ENCODE measurements at regions not wholly inside any gene's neighbourhood (a gene's known extent, or its start where the extent isn't known, plus 50 kb on each side); places are given as distances from the start of the nearest gene placed in this dataset.
"Not testable (repeated sequence)": the region's sequence is repeated elsewhere in the genome, so short reads cannot be mapped to it uniquely, and the experiment has no call there.

- no peak for DNase-seq
Observed at GRCh38 chr7:91719008-91719407, 161.5 kb downstream of the MTERF1 start.

- DNase-seq, result no peak
Observed at GRCh38 chr7:91720260-91720937, 160.1 kb downstream of the MTERF1 start.

- no peak for DNase-seq
Observed at GRCh38 chr7:91722831-91723230, 157.7 kb downstream of the MTERF1 start.

- DNase-seq, result not testable (repeated sequence)
Observed at GRCh38 chr7:91729046-91729445, 151.5 kb downstream of the MTERF1 start.

GRCh38 chr7:91731976-91732375 lies 148.5 kb downstream of the MTERF1 start:
- no peak for DNase-seq

GRCh38 chr7:91749418-91749817 lies 131.1 kb downstream of the MTERF1 start:
- DNase-seq, result no peak

- no peak for DNase-seq
Observed at GRCh38 chr7:91750091-91750490, 130.4 kb downstream of the MTERF1 start.

- DNase-seq, result no peak
Observed at GRCh38 chr7:91752102-91752501, 128.4 kb downstream of the MTERF1 start.

- DNase-seq, result not testable (repeated sequence)
Observed at GRCh38 chr7:91754280-91754679, 126.2 kb downstream of the MTERF1 start.

- not testable (repeated sequence) for DNase-seq
Observed at GRCh38 chr7:91755121-91755520, 125.4 kb downstream of the MTERF1 start.

- DNase-seq, result no peak
Observed at GRCh38 chr7:91759205-91759863, 121.2 kb downstream of the MTERF1 start.

- no peak for DNase-seq
Observed at GRCh38 chr7:91767820-91768219, 112.7 kb downstream of the MTERF1 start.

- DNase-seq, result no peak
Observed at GRCh38 chr7:91771394-91771793, 109.1 kb downstream of the MTERF1 start.

- peak; percentile 19 to 78 for DNase-seq
Observed at GRCh38 chr7:91771921-91772815, 108.3 kb downstream of the MTERF1 start.

- DNase-seq, result no peak
Observed at GRCh38 chr7:91776171-91776570, 104.3 kb downstream of the MTERF1 start.

- no peak for DNase-seq
Observed at GRCh38 chr7:91777522-91777921, 103.0 kb downstream of the MTERF1 start.

GRCh38 chr7:91778416-91778815 lies 102.1 kb downstream of the MTERF1 start:
- no peak for DNase-seq

GRCh38 chr7:91780521-91780920 lies 100.0 kb downstream of the MTERF1 start:
- no peak for DNase-seq

- peak; percentile 6 to 52 for DNase-seq
Observed at GRCh38 chr7:91784469-91784868, 96.0 kb downstream of the MTERF1 start.

GRCh38 chr7:91787931-91788330 lies 92.6 kb downstream of the MTERF1 start:
- DNase-seq, result no peak

- no peak for DNase-seq
Observed at GRCh38 chr7:91789086-91789485, 91.4 kb downstream of the MTERF1 start.

GRCh38 chr7:91789558-91789957 lies 90.9 kb downstream of the MTERF1 start:
- no peak for DNase-seq

- not testable (repeated sequence) for DNase-seq
Observed at GRCh38 chr7:91790646-91791045, 89.9 kb downstream of the MTERF1 start.

GRCh38 chr7:91796122-91796521 lies 84.4 kb downstream of the MTERF1 start:
- no peak for DNase-seq
